Kidney (tissue), 13 donors: ENCODE measurements at regions not wholly inside any gene's neighbourhood (a gene's known extent, or its start where the extent isn't known, plus 50 kb on each side); places are given as distances from the start of the nearest gene placed in this dataset.

Experiments
- DNase-seq, 5 donors: peaks; one replicate each; pipeline ENCODE4 v3.0.0-alpha.2; 2013 to 2020
- FAIRE-seq: peaks from 2 replicates; lab custom pipeline; 2012; peaks lifted over from hg19 to GRCh38; lab: Jason Lieb, UNC
- H3K27ac ChIP-seq, 2 donors: one replicate each; pipeline ENCODE4 v1.7.0; 2013; ENCODE audit warnings: low read depth in 2 of 2, low read length in 2 of 2, inconsistent platforms in 1 of 2
- H3K27me3 ChIP-seq: one replicate; pipeline ENCODE4 v1.7.1; 2013; ENCODE audit warnings: low read length, inconsistent platforms; ENCODE audit not compliant: control insufficient read depth, insufficient read depth
- H3K36me3 ChIP-seq, 3 donors: one replicate each; pipeline versions ENCODE4 v1.7.0 to v1.7.1; 2013; ENCODE audit warnings: low read length in 3 of 3, control low read depth in 1 of 3, inconsistent platforms in 1 of 3; ENCODE audit not compliant: insufficient read depth in 3 of 3, control insufficient read depth in 2 of 3
- H3K4me1 ChIP-seq, 3 donors: one replicate each; pipeline versions ENCODE4 v1.7.0 to v1.7.1; 2013; ENCODE audit warnings: low read length in 3 of 3, inconsistent platforms in 1 of 3, low read depth in 1 of 3; ENCODE audit not compliant: control insufficient read depth in 2 of 3, insufficient read depth in 2 of 3
- H3K4me3 ChIP-seq, 3 donors: one replicate each; pipeline versions ENCODE4 v1.7.0 to v1.8.1; 2013; ENCODE audit warnings: low read length in 3 of 3, control low read depth in 1 of 3, inconsistent platforms in 1 of 3
- H3K9ac ChIP-seq, 3 donors: one replicate each; pipeline versions ENCODE4 v1.7.0 to v1.7.1; 2013; ENCODE audit warnings: low read length in 3 of 3, control low read depth in 1 of 3, inconsistent platforms in 1 of 3
- H3K9me3 ChIP-seq, 3 donors: one replicate each; pipeline versions ENCODE4 v1.7.0 to v1.7.1; 2013; ENCODE audit warnings: low read length in 3 of 3, control low read depth in 1 of 3, inconsistent platforms in 1 of 3; ENCODE audit not compliant: control insufficient read depth in 2 of 3, insufficient read depth in 1 of 3
- CTCF ChIP-seq: IDR thresholded peaks from 3 replicates; pipeline ENCODE4 v1.5.1; 2012; ENCODE audit warnings: mild to moderate bottlenecking, moderate library complexity, borderline replicate concordance; ENCODE audit not compliant: insufficient read depth; ENCODE audit errors: extremely low read depth
- intact Hi-C: fragments of 100-400 bp; cut with DNase I; formaldehyde crosslinking; loops from one replicate; pipeline ENCODE4 v1.11.1; 2022
- donor health status: control.
- donor health status: control.
- donor health status: control.
- donor health status: control.
- donor health status: control.
- donor health status: DM: yes; HTN: yes; CAD: no.
- donor health status: Normal renal cell carcinoma (clear cell type).

- H3K27me3 ChIP-seq: no peaks in the 10 kb centered on the region
- H3K36me3 ChIP-seq: no peaks in the 10 kb centered on the region
- intact Hi-C loops: no loop called here
- H3K9ac ChIP-seq: no peak overlapping the region
- FAIRE-seq (no peak), DNase-seq (no peak)
- H3K9me3 ChIP-seq: peaks cover 0 to 2% (median 0%) of the 10 kb centered on the region in 3 donors
- no peak overlapping the region for H3K27ac ChIP-seq
- H3K4me3 ChIP-seq: no peak overlapping the region
- TF ChIP-seq CTCF: no peak
- no peaks in the 10 kb centered on the region for H3K4me1 ChIP-seq
Measured at GRCh38 chr1:38670544-38671122, 188.9 kb downstream of the RRAGC start.

DNA sequence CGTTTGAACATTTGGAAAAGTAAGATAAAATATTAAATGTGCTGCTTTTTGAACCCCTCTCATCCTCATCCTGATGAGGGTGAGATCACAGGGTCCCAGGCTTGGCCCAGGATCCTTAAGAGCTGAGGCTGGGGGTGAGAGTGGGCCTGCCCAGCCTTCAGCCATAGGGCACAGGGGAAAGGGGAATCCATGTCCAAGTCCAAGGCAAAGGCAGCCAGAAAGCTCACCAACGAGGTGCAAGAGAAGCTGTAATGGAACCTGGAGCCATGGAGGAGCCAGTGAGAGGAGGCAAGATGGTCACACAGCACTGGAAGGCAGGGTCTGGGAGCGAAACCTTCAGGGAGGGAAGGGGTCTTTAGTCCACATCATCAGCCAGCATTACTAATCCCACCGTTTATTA, 191.9 kb downstream of the RRAGC start:
- Histone ChIP-seq H3K27ac (no peak overlapping the region), H3K36me3 (no peaks in the 10 kb centered on the region), H3K4me3 (no peak overlapping the region), H3K27me3 (no peaks in the 10 kb centered on the region), H3K9ac (no peak overlapping the region), H3K9me3 (peaks cover 0 to 4% (median 0%) of the 10 kb centered on the region in 3 donors), H3K4me1 (no peaks in the 10 kb centered on the region)
- intact Hi-C loops: no loop called here
- FAIRE-seq (no peak), DNase-seq (no peak)
- no peak for TF ChIP-seq CTCF

- FAIRE-seq (no peak), DNase-seq (no peak)
- no peak for TF ChIP-seq CTCF
- no peaks in the 10 kb centered on the region for H3K36me3 ChIP-seq
- no peaks in the 10 kb centered on the region for H3K4me1 ChIP-seq
- peaks cover 0 to 4% (median 0%) of the 10 kb centered on the region in 3 donors for H3K9me3 ChIP-seq
- H3K27ac ChIP-seq: no peak overlapping the region
- intact Hi-C loops: no loop called here
- H3K9ac ChIP-seq: no peak overlapping the region
- no peaks in the 10 kb centered on the region for H3K27me3 ChIP-seq
- no peak overlapping the region for H3K4me3 ChIP-seq
Measured at GRCh38 chr1:38662126-38662525, 197.4 kb downstream of the RRAGC start.

GRCh38 chr1:38658883-38659282, 200.7 kb downstream of the RRAGC start:
- H3K9me3 ChIP-seq: no peaks in the 10 kb centered on the region
- H3K4me1 ChIP-seq: no peaks in the 10 kb centered on the region
- H3K4me3 ChIP-seq: no peak overlapping the region
- DNase-seq: no peak
- no peak for FAIRE-seq
- no peak overlapping the region for H3K27ac ChIP-seq
- H3K9ac ChIP-seq: no peak overlapping the region
- intact Hi-C loops: no loop called here
- no peaks in the 10 kb centered on the region for H3K36me3 ChIP-seq
- no peaks in the 10 kb centered on the region for H3K27me3 ChIP-seq
- no peak for TF ChIP-seq CTCF
